ENCODE measurements at regions not wholly inside any gene's neighbourhood (a gene's known extent, or its start where the extent isn't known, plus 50 kb on each side); places are given as distances from the start of the nearest gene placed in this dataset.

DNA sequence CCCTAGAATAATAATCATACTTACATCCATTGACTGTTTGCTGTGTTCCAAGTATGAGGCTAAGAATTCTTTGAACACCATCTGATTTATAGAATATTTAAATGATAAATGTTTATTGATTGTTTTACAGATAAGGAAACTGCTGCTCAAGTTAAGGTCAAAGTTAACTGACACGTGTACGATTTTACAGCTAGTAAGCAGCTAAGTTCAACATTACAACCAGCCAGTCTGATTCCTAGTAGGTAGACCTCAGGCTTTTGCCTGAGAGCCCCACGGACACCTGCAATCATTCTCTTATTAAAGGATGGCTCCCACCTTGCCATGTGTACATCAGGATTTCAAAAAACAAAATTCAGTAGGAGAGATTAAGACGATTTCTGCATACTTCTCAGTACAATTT, 141.9 kb downstream of the SPRY2 start:
- BruUV-seq (replicated peaks): no TSS peak
- FAIRE-seq: no peak
- in situ Hi-C loops (cut with MboI) (no loop called here), intact Hi-C loops (cut with micrococcal nuclease; ENCODE audit: unreplicated experiment) (no loop called here)
- no peak for ATAC-seq
- Histone ChIP-seq H3K79me2 (ENCODE audit: control insufficient read depth, insufficient read depth, low read length) (no peaks in the 10 kb centered on the region), H3K4me3 (no peak overlapping the region), H3K36me3 (ENCODE audit: control insufficient read depth in 2 of 2, insufficient read depth in 2 of 2, low read length in 1 of 2) (no peaks in the 10 kb centered on the region), H3K4me2 (ENCODE audit: control insufficient read depth, insufficient read depth) (no peak overlapping the region), H2AFZ (ENCODE audit: control insufficient read depth, low read depth, low read length) (no peak overlapping the region), H4K20me1 (ENCODE audit: control insufficient read depth, insufficient read depth) (no peaks in the 10 kb centered on the region), H3K9me3 (replicated peaks; ENCODE audit: control insufficient read depth, insufficient read depth, low read length) (no peaks in the 10 kb centered on the region), H3K9ac (ENCODE audit: control insufficient read depth, insufficient read depth, low read length) (no peak overlapping the region), H3K4me1 (ENCODE audit: control insufficient read depth, insufficient read depth, low read length) (no peaks in the 10 kb centered on the region), H3K27me3 (replicated peaks in 1 of 2; ENCODE audit: control insufficient read depth in 2 of 2, insufficient read depth in 2 of 2, low read length in 1 of 2) (no peaks in the 10 kb centered on the region), H3K27ac (ENCODE audit: control insufficient read depth, insufficient read depth) (no peak overlapping the region)
- POLR2A ChIA-PET: no interaction called here
- no peak for TF ChIP-seq TAF1 (IDR thresholded peaks at IDR 0.05; ENCODE audit: borderline replicate concordance, low read depth, low read length)
- no peak for TF ChIP-seq CHD1 (IDR thresholded peaks at IDR 0.05; ENCODE audit: low read depth, low read length)
- no peak for TF ChIP-seq ZBTB40 (IDR thresholded peaks at IDR 0.05; ENCODE audit: borderline replicate concordance)
- no peak for TF ChIP-seq IRF5 (IDR thresholded peaks at IDR 0.05; ENCODE audit: borderline replicate concordance)
- no peak for TF ChIP-seq MTA2 (IDR thresholded peaks at IDR 0.05; ENCODE audit: low read depth)
- TF ChIP-seq CHD4 (IDR thresholded peaks at IDR 0.05): no peak
- 0% methylated on average over 4 of the region's 4 CpGs for WGBS (ENCODE audit: insufficient coverage, insufficient replicate concordance, low lambda C conversion rate, missing lambda C conversion rate)
- RAD21 ChIA-PET (ENCODE audit: unreplicated experiment): no interaction called here
- SMC1A ChIA-PET (ENCODE audit: uncharacterized antibody, unreplicated experiment): interaction anchor here (0.9 to 1.6 kb wide), 4 partner anchors 29 to 520 kb away, joined by 3 to 4 read pairs (median 4); no protein-coding TSS in a partner anchor
- DNase-seq (ENCODE audit: low read depth, low spot score): no peak
- CTCF ChIA-PET: no interaction called here

Data from GM12878 (cell line).